Endothelial cell of umbilical vein (primary cell): ENCODE measurements at regions not wholly inside any gene's neighbourhood (a gene's known extent, or its start where the extent isn't known, plus 50 kb on each side); places are given as distances from the start of the nearest gene placed in this dataset.

Experiments used
- BruUV-seq: library from RNA; stranded (reverse); fragments of 400-500 nt; replicated peaks from 2 replicates; lab custom pipeline; 2021; lab: Mats Ljungman, UMichigan
- CTCF ChIA-PET: fragments of 300-600, 350-600 bp; sonication (Branson Sonifier 250); formaldehyde crosslinking; loops from one replicate; lab custom pipeline; 2021; ENCODE audit warnings: antibody characterized with exemption, inconsistent platforms; lab: Charles Lee
- POLR2A ChIA-PET: fragments of 300-600, 350-600 bp; sonication (Branson Sonifier 250); formaldehyde crosslinking; loops from one replicate; lab custom pipeline; 2021; ENCODE audit warnings: antibody characterized with exemption, inconsistent platforms; lab: Charles Lee
- DNase-seq: peaks from one replicate; pipeline ENCODE4 v3.0.0-alpha.2; 2011; ENCODE audit warnings: low read depth, low spot score
- FAIRE-seq: peaks from 2 replicates; lab custom pipeline; 2011; peaks lifted over from hg19 to GRCh38; lab: Jason Lieb, UNC
- H2AFZ ChIP-seq: 2 replicates; pipeline ENCODE4 v1.6.0; 2012; ENCODE audit warnings: low read depth, low read length, control low read depth, inconsistent platforms
- H3K27ac ChIP-seq: 2 replicates; pipeline ENCODE4 v1.5.1; 2011; ENCODE audit warnings: low read depth, mild to moderate bottlenecking, control low read depth, low read length, moderate library complexity; ENCODE audit not compliant: insufficient read depth
- H3K27me3 ChIP-seq, 2 experiments: 2 replicates each; pipeline versions ENCODE4 v1.6.0 to v1.6.1; 2011; ENCODE audit warnings: low read length in 2 of 2, mixed read lengths in 1 of 2; ENCODE audit not compliant: control insufficient read depth in 2 of 2, insufficient read depth in 2 of 2
- H3K36me3 ChIP-seq, 2 experiments: 2 replicates in 1 of 2; 3 replicates in 1 of 2; pipeline ENCODE4 v1.5.1; 2011; ENCODE audit warnings: low read length in 2 of 2, mild to moderate bottlenecking in 1 of 2, moderate library complexity in 1 of 2; ENCODE audit not compliant: control insufficient read depth in 2 of 2, insufficient read depth in 2 of 2; ENCODE audit errors: extremely low read depth in 1 of 2
- H3K4me1 ChIP-seq: 3 replicates; pipeline ENCODE4 v1.5.1; 2011; ENCODE audit warnings: mild to moderate bottlenecking, low read length; ENCODE audit not compliant: control insufficient read depth, insufficient read depth; ENCODE audit errors: extremely low read depth
- H3K4me2 ChIP-seq: 2 replicates; pipeline ENCODE4 v1.6.1; 2011; ENCODE audit warnings: low read length, control low read depth, mixed read lengths; ENCODE audit not compliant: insufficient read depth
- H3K4me3 ChIP-seq, 3 experiments: fragments of 200-600 bp in 1 of 3; sonication (generic), shearing (Covaris generic) in 1 of 3; replicated peaks in 1 of 3; 2 replicates each; pipeline ENCODE4 v1.5.1; 2011 to 2016; ENCODE audit warnings: control low read depth in 3 of 3, low read length in 3 of 3, mild to moderate bottlenecking in 2 of 3, inconsistent platforms in 1 of 3, low read depth in 1 of 3, moderate library complexity in 1 of 3; ENCODE audit not compliant: insufficient read depth in 1 of 3
- H3K79me2 ChIP-seq: 2 replicates; pipeline ENCODE4 v1.6.0; 2012; ENCODE audit warnings: low read length, inconsistent platforms; ENCODE audit not compliant: control insufficient read depth, insufficient read depth
- H3K9ac ChIP-seq: replicated peaks from 2 replicates; pipeline ENCODE3; 2011; ENCODE audit warnings: low read length, control low read depth; ENCODE audit not compliant: insufficient read depth; ENCODE audit errors: extremely low read depth
- H3K9me1 ChIP-seq: replicated peaks from 3 replicates; pipeline ENCODE4 v1.6.0; 2011; ENCODE audit warnings: mild to moderate bottlenecking, low read length; ENCODE audit not compliant: control insufficient read depth, insufficient read depth; ENCODE audit errors: extremely low read depth
- H3K9me3 ChIP-seq: replicated peaks from 2 replicates; pipeline ENCODE4 v1.5.1; 2012; ENCODE audit warnings: low read length, inconsistent platforms; ENCODE audit not compliant: control insufficient read depth, insufficient read depth
- H4K20me1 ChIP-seq: replicated peaks from 2 replicates; pipeline ENCODE3; 2011; ENCODE audit warnings: mild to moderate bottlenecking, low read length; ENCODE audit not compliant: control insufficient read depth, insufficient read depth; ENCODE audit errors: extremely low read depth
- CTCF ChIP-seq, 2 donors: IDR thresholded peaks; 1 replicate in 1 of 2; 2 replicates in 1 of 2; pipeline ENCODE4 v1.5.1; 2011; ENCODE audit warnings: low read length in 2 of 2, mild to moderate bottlenecking in 2 of 2, moderate library complexity in 2 of 2, control low read depth in 1 of 2, inconsistent platforms in 1 of 2, low read depth in 1 of 2; ENCODE audit not compliant: insufficient read depth in 1 of 2; ENCODE audit errors: extremely low read depth in 1 of 2
- JUN ChIP-seq: IDR thresholded peaks from 2 replicates; pipeline ENCODE4 v1.6.1; 2011; ENCODE audit warnings: borderline replicate concordance, low read depth; ENCODE audit not compliant: insufficient read length, insufficient read depth
- MAX ChIP-seq: IDR thresholded peaks from 2 replicates; pipeline ENCODE4 v1.6.1; 2011; ENCODE audit not compliant: insufficient read depth, insufficient read length
- MYC ChIP-seq: IDR thresholded peaks from one replicate; pipeline ENCODE4 v1.6.1; 2011; ENCODE audit warnings: mild to moderate bottlenecking, low read depth, low read length
- dilution Hi-C: fragments of 300-500 bp; cut with MboI; formaldehyde crosslinking; loops from one replicate; pipeline ENCODE4 v1.15.0; 2019; ENCODE audit warnings: low sequenced_read_pairs; ENCODE audit not compliant: extremely low pct_ligation_motif_present
- intact Hi-C: fragments of 100-400 bp; cut with micrococcal nuclease; formaldehyde crosslinking; loops from one replicate; pipeline ENCODE4 v1.10.0; 2022

DNA sequence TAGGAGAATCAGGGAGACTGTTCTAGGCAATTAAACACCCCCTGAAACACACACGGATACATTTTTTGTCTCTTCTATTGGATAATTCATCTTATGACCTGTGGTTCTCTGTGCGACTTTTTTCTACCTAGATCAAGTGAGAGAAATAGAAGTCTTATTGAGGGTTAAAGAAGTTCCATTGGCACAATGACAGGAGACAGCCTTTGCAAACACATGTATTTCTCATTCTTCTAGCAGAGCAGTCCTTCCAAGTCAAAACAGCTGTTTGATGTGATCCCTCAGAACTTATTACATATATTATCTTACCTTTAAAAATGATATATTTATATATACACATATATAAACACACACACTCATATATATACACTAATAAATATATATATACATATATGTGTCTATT is 496.7 kb downstream of the SLC6A15 start:
- TF ChIP-seq JUN (no peak), MAX (no peak)
- H3K9me1 ChIP-seq = no peaks in the 10 kb centered on the region
- ChIA-PET CTCF (no interaction called here), POLR2A (no interaction called here)
- no peaks in the 10 kb centered on the region for H4K20me1 ChIP-seq
- H3K9ac ChIP-seq = no peak overlapping the region
- H3K27ac ChIP-seq = no peak overlapping the region
- no peak for DNase-seq
- no peaks in the 10 kb centered on the region for H3K79me2 ChIP-seq
- no TSS peak for BruUV-seq
- no peaks in the 10 kb centered on the region for H3K27me3 ChIP-seq
- FAIRE-seq = no peak
- dilution Hi-C loops = no loop called here
- no peaks in the 10 kb centered on the region for H3K36me3 ChIP-seq
- intact Hi-C loops = no loop called here
- H3K4me2 ChIP-seq = no peak overlapping the region
- no peak overlapping the region for H3K4me3 ChIP-seq
- no peak overlapping the region for H2AFZ ChIP-seq
- H3K4me1 ChIP-seq = no peaks in the 10 kb centered on the region
- no peaks in the 10 kb centered on the region for H3K9me3 ChIP-seq

GRCh38 chr12:84413656-84414055 is 498.9 kb downstream of the SLC6A15 start:
- H4K20me1 ChIP-seq = no peaks in the 10 kb centered on the region
- TF ChIP-seq MYC = no peak
- TF ChIP-seq CTCF (IDR thresholded peaks at IDR 0.05; ENCODE audit: extremely low read depth in 1 of 2, insufficient read depth in 1 of 2, low read depth in 1 of 2, low read length in 2 of 2) = no peak
- no peak overlapping the region for H2AFZ ChIP-seq
- H3K27ac ChIP-seq = no peak overlapping the region
- H3K9me3 ChIP-seq = no peaks in the 10 kb centered on the region
- H3K27me3 ChIP-seq = no peaks in the 10 kb centered on the region
- intact Hi-C loops (no loop called here), dilution Hi-C loops (no loop called here)
- H3K36me3 ChIP-seq = no peaks in the 10 kb centered on the region
- no TSS peak for BruUV-seq
- POLR2A ChIA-PET = no interaction called here
- no peak for FAIRE-seq
- H3K4me2 ChIP-seq = no peak overlapping the region
- H3K9me1 ChIP-seq = no peaks in the 10 kb centered on the region
- no peak overlapping the region for H3K9ac ChIP-seq
- no peak for DNase-seq
- CTCF ChIA-PET = no interaction called here
- no peak overlapping the region for H3K4me3 ChIP-seq
- H3K4me1 ChIP-seq = no peaks in the 10 kb centered on the region
- no peaks in the 10 kb centered on the region for H3K79me2 ChIP-seq
